Mucosa of descending colon (tissue), 3 donors: ENCODE measurements at regions not wholly inside any gene's neighbourhood (a gene's known extent, or its start where the extent isn't known, plus 50 kb on each side); places are given as distances from the start of the nearest gene placed in this dataset.
A peak's percentile ranks its signal among the peaks of the same experiment; 100 is the strongest.

Source experiments
- ATAC-seq: fragments of 200-7000 bp; cut with Tn5 transposase; one replicate; pipeline ENCODE4 v1.9.1; 2020; ENCODE audit warnings: mild to moderate bottlenecking, moderate library complexity
- DNase-seq, 3 donors: peaks; one replicate each; pipeline ENCODE4 v3.0.0-alpha.2; 2020
- H3K36me3 ChIP-seq: fragments of 200-600 bp; one replicate; pipeline ENCODE4 v1.8.0; 2021; ENCODE audit warnings: low read depth, mild to moderate bottlenecking
- H3K4me1 ChIP-seq: fragments of 200-600 bp; one replicate; pipeline ENCODE4 v1.8.0; 2021; ENCODE audit warnings: low read depth, mild to moderate bottlenecking
- H3K4me3 ChIP-seq: fragments of 200-600 bp; one replicate; pipeline ENCODE4 v1.8.0; 2021; ENCODE audit warnings: mild to moderate bottlenecking
- H3K9me3 ChIP-seq: fragments of 200-600 bp; one replicate; pipeline ENCODE4 v1.8.0; 2021; ENCODE audit warnings: mild to moderate bottlenecking
- CTCF ChIP-seq: fragments of 200-600 bp; IDR thresholded peaks from one replicate; pipeline ENCODE4 v1.8.0; 2022; ENCODE audit warnings: antibody characterized with exemption, mild to moderate bottlenecking
- intact Hi-C, 2 donors: fragments of 100-400 bp; cut with DNase I in 1 of 2; cut with micrococcal nuclease in 1 of 2; formaldehyde crosslinking; loops; one replicate each; pipeline versions ENCODE4 v1.11.0 to v1.11.1; 2022; cut with DNase I, micrococcal nuclease
- donor health status: DM: no; HTN: no; CAD: no; lungs with moderate emphysema.
- donor health status: DM: no; HTN: no; CAD: no.
- donor health status: DM: no; HTN: yes; CAD: no.

DNA sequence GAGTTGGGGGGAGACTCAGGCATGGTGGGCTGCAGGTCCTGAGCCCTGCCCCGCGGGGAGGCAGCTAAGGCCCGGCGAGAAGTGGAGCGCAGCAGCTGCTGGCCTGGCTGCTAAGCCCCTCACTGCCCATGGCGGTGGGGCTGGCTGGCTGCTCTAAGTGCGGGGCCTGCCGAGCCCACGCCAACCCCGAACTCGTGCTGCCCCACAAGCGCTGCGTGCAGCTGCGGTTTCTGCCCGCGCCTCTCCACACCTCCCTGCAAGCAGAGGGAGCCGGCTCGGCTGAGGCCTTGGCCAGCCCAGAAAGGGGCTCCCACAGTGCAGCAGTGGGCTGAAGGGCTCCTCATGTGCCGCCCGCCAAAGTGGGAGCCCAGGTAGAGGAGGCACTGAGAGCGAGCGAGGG, 1355.1 kb upstream of the WWC1 start:
- no peak for TF ChIP-seq CTCF
- Histone ChIP-seq H3K4me1 (no peaks in the 10 kb centered on the region), H3K36me3 (no peaks in the 10 kb centered on the region), H3K4me3 (no peak overlapping the region), H3K9me3 (peaks cover 3% of the 10 kb centered on the region)
- ATAC-seq, result no peak
- intact Hi-C loops, result no loop called here
- no peak for DNase-seq

GRCh38 chr5:166938071-166938470, 1353.4 kb upstream of the WWC1 start:
- no peaks in the 10 kb centered on the region for H3K4me1 ChIP-seq
- DNase-seq (no peak), ATAC-seq (no peak)
- H3K4me3 ChIP-seq, result no peak overlapping the region
- H3K36me3 ChIP-seq, result no peaks in the 10 kb centered on the region
- H3K9me3 ChIP-seq, result peaks cover 3% of the 10 kb centered on the region
- no peak for TF ChIP-seq CTCF
- intact Hi-C loops, result no loop called here

DNA sequence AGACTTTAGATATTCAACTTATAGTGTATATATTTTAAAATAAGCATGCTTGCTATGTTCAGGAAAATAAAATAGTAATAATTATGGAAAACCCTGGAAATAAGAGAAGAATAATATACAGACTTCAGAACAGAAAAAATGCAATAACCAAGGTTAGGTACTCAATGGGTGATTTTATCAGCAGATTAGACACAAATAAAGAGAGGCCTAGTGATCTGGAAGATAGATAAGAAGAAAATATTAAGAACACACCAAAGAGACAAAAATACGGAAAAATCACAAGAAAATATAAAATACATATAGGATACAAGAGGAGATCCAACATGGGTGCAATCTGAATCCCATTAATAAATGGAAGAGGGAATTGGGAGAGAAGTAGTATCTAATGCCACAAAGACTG, 1348.5 kb upstream of the WWC1 start:
- intact Hi-C loops, result no loop called here
- Histone ChIP-seq H3K9me3 (no peaks in the 10 kb centered on the region), H3K36me3 (no peaks in the 10 kb centered on the region), H3K4me1 (no peaks in the 10 kb centered on the region), H3K4me3 (no peak overlapping the region)
- no peak for TF ChIP-seq CTCF
- ATAC-seq, result no peak
- no peak for DNase-seq

DNA sequence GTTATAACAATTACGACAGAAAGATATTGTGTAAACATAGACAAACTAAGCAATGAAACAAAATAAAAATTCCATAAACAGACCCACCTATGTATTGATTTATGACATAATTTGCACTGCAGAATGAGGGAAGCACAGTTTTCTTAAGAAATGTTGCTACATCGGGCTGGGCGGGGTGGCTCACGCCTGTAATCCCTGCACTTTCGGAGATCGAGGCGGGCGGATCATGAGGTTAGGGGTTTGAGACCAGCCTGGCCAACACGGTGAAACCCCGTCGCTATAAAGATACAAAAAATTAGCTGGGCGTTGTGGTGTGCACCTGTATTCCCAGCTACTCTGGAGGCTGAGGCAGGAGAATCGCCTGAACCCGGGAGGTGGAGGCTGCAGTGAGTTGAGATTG, 1344.4 kb upstream of the WWC1 start:
- H3K4me1 ChIP-seq, result no peaks in the 10 kb centered on the region
- H3K9me3 ChIP-seq, result no peaks in the 10 kb centered on the region
- ATAC-seq (peak; percentile 62), DNase-seq (peak in 2 of 3 donors; percentile 32 to 49)
- intact Hi-C loops, result no loop called here
- no peak overlapping the region for H3K4me3 ChIP-seq
- TF ChIP-seq CTCF, result no peak
- no peaks in the 10 kb centered on the region for H3K36me3 ChIP-seq

DNA sequence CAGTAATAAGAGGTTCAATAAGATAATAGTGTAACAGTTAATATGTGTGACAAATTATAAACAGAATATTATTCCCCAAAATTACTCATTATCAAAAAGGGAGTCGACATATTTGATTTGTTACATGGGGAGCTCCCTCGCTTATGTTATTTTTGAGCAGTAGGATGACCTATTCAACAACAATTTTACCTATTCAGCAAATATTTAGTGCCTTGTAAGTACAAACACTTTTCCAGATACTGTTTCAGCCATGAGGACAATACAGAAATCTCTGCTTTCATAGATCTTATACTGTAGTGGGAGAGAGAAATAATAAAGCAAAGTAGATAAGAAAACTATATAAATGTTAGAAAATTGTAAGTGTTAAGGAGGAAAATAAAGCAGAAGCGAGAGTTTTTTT, 1342.8 kb upstream of the WWC1 start:
- Histone ChIP-seq H3K36me3 (no peaks in the 10 kb centered on the region), H3K4me1 (no peaks in the 10 kb centered on the region), H3K9me3 (no peaks in the 10 kb centered on the region), H3K4me3 (no peak overlapping the region)
- DNase-seq (no peak), ATAC-seq (no peak)
- TF ChIP-seq CTCF, result no peak
- intact Hi-C loops, result no loop called here

DNA sequence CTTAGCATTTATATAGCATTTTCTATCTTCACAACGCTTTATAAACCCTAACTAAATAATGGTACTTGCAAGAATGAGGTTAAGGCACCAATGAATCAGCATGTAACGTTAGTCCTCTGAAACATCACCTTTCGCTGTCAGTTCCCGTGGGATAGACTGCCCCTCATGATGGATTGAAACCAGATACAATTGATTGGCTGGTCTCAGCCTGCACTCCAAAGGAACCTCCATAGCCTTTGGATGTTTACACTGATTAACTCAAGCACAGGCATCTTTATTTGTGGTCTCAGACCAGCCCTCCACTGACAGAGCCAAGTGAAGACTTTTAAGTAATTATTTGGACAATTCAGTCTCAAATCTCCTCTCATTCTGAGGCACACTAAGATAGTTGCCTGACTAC, 1339.4 kb upstream of the WWC1 start:
- intact Hi-C loops, result no loop called here
- no peaks in the 10 kb centered on the region for H3K4me1 ChIP-seq
- no peaks in the 10 kb centered on the region for H3K9me3 ChIP-seq
- DNase-seq (no peak), ATAC-seq (no peak)
- H3K36me3 ChIP-seq, result no peaks in the 10 kb centered on the region
- no peak for TF ChIP-seq CTCF
- no peak overlapping the region for H3K4me3 ChIP-seq
